ENCODE measurements at regions not wholly inside any gene's neighbourhood (a gene's known extent, or its start where the extent isn't known, plus 50 kb on each side); places are given as distances from the start of the nearest gene placed in this dataset.
"Not testable (repeated sequence)": the region's sequence is repeated elsewhere in the genome, so short reads cannot be mapped to it uniquely, and the experiment has no call there.

- H3K4me1 ChIP-seq, H3K36me3 ChIP-seq, H3K4me2 ChIP-seq, H3K27ac ChIP-seq, H3K4me3 ChIP-seq, H3K9ac ChIP-seq, H3K27me3 ChIP-seq, H3K9me3 ChIP-seq, H4K20me1 ChIP-seq: not testable (repeated sequence)
Measured at GRCh38 chr15:84544586-84544985, 56.2 kb upstream of the ZSCAN2 start.

- H3K4me2 ChIP-seq, H3K9me3 ChIP-seq, H3K27ac ChIP-seq, H3K36me3 ChIP-seq, H3K27me3 ChIP-seq, H3K9ac ChIP-seq, H3K4me1 ChIP-seq, H3K4me3 ChIP-seq: not testable (repeated sequence)
- peaks cover 15% of the 10 kb centered on the region; the same call in 1 of the 2 replicates for H4K20me1 ChIP-seq
Measured at GRCh38 chr15:84547150-84547549, 53.7 kb upstream of the ZSCAN2 start.

GRCh38 chr15:84550503-84550902, 50.3 kb upstream of the ZSCAN2 start:
- H3K9me3 ChIP-seq, H3K4me1 ChIP-seq, H3K4me2 ChIP-seq, H3K9ac ChIP-seq, H3K27me3 ChIP-seq, H3K27ac ChIP-seq, H3K4me3 ChIP-seq: not testable (repeated sequence)
- Histone ChIP-seq H4K20me1 (peaks cover 15% of the 10 kb centered on the region; the same call in 1 of the 2 replicates), H3K36me3 (peaks cover 13% of the 10 kb centered on the region)
